ENCODE measurements at regions not wholly inside any gene's neighbourhood (a gene's known extent, or its start where the extent isn't known, plus 50 kb on each side); places are given as distances from the start of the nearest gene placed in this dataset.

DNA sequence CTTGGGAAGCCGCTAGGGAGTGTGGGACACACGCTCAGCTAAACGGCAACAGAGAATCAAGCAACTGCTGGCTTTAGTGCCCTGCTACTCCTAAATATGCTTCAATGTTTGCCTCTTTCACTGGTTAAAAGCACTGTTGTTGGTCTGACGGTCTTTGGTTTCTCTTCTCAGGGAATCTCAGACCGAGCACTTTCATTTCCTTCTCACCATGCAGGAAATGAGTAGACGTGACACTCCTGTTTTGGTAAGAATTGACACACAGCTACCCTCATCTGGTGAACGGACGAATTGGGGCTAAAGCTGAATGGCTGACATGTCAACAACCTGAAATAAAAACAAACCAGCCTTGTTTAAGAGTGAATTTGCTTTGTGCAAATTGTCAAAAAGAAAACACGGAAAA, 57.5 kb upstream of the PIWIL1 start:
- no peaks in the 10 kb centered on the region for H3K27me3 Mint-ChIP-seq (ENCODE audit: unreplicated experiment)
- H3K4me3 Mint-ChIP-seq (ENCODE audit: unreplicated experiment): no peak overlapping the region
- H3K9me3 Mint-ChIP-seq (ENCODE audit: unreplicated experiment): peaks cover 12% of the 10 kb centered on the region
- DNase-seq: no peak
- no peak overlapping the region for H3K27ac Mint-ChIP-seq (ENCODE audit: unreplicated experiment)
- H3K4me1 Mint-ChIP-seq (ENCODE audit: low read depth, unreplicated experiment): no peaks in the 10 kb centered on the region
- H3K36me3 Mint-ChIP-seq (ENCODE audit: unreplicated experiment): peaks cover 16% of the 10 kb centered on the region
- TF ChIP-seq, protein P1, sequence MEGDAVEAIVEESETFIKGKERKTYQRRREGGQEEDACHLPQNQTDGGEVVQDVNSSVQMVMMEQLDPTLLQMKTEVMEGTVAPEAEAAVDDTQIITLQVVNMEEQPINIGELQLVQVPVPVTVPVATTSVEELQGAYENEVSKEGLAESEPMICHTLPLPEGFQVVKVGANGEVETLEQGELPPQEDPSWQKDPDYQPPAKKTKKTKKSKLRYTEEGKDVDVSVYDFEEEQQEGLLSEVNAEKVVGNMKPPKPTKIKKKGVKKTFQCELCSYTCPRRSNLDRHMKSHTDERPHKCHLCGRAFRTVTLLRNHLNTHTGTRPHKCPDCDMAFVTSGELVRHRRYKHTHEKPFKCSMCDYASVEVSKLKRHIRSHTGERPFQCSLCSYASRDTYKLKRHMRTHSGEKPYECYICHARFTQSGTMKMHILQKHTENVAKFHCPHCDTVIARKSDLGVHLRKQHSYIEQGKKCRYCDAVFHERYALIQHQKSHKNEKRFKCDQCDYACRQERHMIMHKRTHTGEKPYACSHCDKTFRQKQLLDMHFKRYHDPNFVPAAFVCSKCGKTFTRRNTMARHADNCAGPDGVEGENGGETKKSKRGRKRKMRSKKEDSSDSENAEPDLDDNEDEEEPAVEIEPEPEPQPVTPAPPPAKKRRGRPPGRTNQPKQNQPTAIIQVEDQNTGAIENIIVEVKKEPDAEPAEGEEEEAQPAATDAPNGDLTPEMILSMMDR (IDR thresholded peaks at IDR 0.05; ENCODE audit: partially characterized antibody, unreplicated experiment): no peak

DNA sequence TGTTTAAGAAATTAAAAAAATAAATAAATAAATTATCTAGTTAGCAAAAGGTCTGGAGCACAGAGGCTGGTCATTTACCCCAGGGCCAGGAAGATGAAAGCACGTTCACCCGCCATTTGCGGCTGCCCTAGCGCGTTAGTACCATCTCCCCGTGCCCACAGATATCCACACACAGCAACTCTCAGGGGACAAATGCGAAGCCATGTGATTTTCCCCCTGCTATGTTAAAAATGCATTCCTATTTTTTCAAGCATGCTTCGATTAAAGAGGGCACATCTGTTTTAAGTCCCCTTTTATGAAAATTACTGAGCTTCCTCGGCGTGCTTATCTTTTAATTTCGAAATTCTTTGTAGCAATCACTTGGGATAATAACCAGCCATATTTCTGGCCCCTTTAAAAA, 56.9 kb upstream of the PIWIL1 start:
- Mint-ChIP-seq H3K36me3 (ENCODE audit: unreplicated experiment) (peaks cover 16% of the 10 kb centered on the region), H3K9me3 (ENCODE audit: unreplicated experiment) (peaks cover 12% of the 10 kb centered on the region), H3K4me3 (ENCODE audit: unreplicated experiment) (no peak overlapping the region), H3K27ac (ENCODE audit: unreplicated experiment) (no peak overlapping the region), H3K4me1 (ENCODE audit: low read depth, unreplicated experiment) (no peaks in the 10 kb centered on the region), H3K27me3 (ENCODE audit: unreplicated experiment) (no peaks in the 10 kb centered on the region)
- DNase-seq: no peak
- TF ChIP-seq, protein P1 (IDR thresholded peaks at IDR 0.05; ENCODE audit: partially characterized antibody, unreplicated experiment): no peak

DNA sequence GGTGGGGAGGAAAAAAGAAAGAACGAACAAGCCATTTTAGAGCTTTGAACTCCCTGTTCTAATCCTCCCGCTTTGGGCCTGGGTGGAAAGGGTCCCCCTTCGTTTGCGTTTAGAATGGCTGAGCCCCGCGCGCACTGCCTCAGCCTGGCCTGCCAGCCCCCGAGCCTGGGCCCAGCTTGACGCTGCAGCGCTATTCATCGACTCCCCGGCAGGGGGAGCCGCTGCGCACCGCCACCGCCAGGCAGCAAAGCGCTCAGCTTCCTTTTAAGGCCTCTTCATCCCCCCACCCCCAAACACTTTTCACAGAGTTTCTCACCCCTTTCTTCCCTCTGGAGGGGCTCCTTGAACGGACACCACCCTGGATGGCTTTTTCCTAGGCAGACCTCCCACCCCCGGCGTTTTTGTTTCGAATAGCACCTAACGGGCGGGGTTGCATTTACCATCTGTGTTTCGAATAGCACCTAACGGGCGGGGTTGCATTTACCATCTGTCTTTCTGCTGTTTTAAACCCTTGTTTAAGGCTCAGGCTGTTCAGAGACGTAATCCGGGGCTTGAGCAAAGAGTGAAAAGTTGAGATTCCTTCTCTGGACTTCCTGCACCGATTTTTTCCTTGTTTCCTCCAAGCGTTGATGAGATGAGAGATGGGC, 56.4 kb upstream of the PIWIL1 start:
- Mint-ChIP-seq H3K27me3 (ENCODE audit: unreplicated experiment) (no peaks in the 10 kb centered on the region), H3K9me3 (ENCODE audit: unreplicated experiment) (peaks cover 12% of the 10 kb centered on the region), H3K4me3 (ENCODE audit: unreplicated experiment) (no peak overlapping the region), H3K27ac (ENCODE audit: unreplicated experiment) (no peak overlapping the region), H3K4me1 (ENCODE audit: low read depth, unreplicated experiment) (no peaks in the 10 kb centered on the region), H3K36me3 (ENCODE audit: unreplicated experiment) (peaks cover 16% of the 10 kb centered on the region)
- TF ChIP-seq, protein P1 (IDR thresholded peaks at IDR 0.05; ENCODE audit: partially characterized antibody, unreplicated experiment): peak; percentile 83
- peak; percentile 76 for DNase-seq

DNA sequence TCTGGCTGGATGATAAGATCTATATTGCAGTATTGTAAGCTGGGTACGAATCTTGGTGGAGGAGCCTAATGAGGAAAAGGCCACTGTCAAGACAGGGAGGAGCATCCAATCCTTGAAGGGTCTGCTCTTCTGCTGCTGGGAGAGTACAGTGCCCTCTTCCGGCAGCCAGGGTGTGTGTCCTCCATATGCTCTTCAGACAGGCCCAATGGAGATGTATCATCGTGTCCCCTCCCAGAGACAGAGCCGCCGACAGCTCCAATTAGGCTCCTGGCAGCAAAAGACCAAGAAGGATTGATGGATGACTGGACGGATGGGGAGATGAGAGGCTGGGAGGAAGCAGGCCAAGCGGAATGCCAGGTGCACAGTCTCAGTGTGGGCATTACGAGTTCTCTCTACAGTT, 51.6 kb upstream of the PIWIL1 start:
- Mint-ChIP-seq H3K27me3 (ENCODE audit: unreplicated experiment) (no peaks in the 10 kb centered on the region), H3K9me3 (ENCODE audit: unreplicated experiment) (peaks cover 14% of the 10 kb centered on the region), H3K4me1 (ENCODE audit: low read depth, unreplicated experiment) (peaks cover 3% of the 10 kb centered on the region), H3K4me3 (ENCODE audit: unreplicated experiment) (no peak overlapping the region), H3K36me3 (ENCODE audit: unreplicated experiment) (peaks cover 16% of the 10 kb centered on the region), H3K27ac (ENCODE audit: unreplicated experiment) (no peak overlapping the region)
- TF ChIP-seq, protein P1 (IDR thresholded peaks at IDR 0.05; ENCODE audit: partially characterized antibody, unreplicated experiment): no peak
- DNase-seq: no peak

DNA sequence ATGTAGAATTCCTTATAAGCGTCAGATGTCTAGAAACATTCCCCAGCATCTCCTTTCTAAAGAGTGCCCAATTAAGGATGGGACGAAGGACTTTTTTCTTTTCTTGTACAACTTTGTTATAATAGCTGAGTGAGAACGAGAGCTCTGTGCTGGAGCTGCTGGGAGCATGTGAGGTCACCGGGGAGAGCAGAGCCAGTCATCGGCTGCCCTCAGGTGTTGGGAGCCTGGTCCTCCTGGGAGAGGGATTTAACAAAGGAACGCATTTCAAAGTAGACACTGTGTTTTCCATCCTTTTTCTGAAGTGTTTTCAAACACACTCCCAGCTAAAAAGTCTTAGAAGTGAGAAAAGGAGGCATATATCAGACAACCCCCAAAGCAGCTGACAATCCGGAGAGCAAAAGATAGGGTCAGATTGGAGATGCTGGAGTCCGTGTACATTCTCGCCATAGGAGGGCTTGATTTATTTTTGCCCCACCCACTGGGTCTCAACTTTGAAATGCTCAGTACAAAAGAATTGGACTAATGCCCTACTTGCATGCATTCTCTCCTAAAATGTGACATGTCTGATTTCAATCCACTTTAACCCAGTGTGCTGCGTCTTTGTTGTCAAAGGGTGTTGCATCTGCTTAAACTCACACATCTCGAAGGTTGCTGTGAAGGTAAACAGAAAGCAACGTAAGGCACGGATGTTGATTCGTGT, 50.8 kb upstream of the PIWIL1 start:
- no peak overlapping the region for H3K27ac Mint-ChIP-seq (ENCODE audit: unreplicated experiment)
- H3K4me3 Mint-ChIP-seq (ENCODE audit: unreplicated experiment): no peak overlapping the region
- no peaks in the 10 kb centered on the region for H3K27me3 Mint-ChIP-seq (ENCODE audit: unreplicated experiment)
- DNase-seq: no peak
- H3K9me3 Mint-ChIP-seq (ENCODE audit: unreplicated experiment): peaks cover 17% of the 10 kb centered on the region
- TF ChIP-seq, protein P1 (IDR thresholded peaks at IDR 0.05; ENCODE audit: partially characterized antibody, unreplicated experiment): no peak
- H3K36me3 Mint-ChIP-seq (ENCODE audit: unreplicated experiment): peaks cover 19% of the 10 kb centered on the region
- H3K4me1 Mint-ChIP-seq (ENCODE audit: low read depth, unreplicated experiment): peaks cover 3% of the 10 kb centered on the region
